ENCODE measurements at regions not wholly inside any gene's neighbourhood (a gene's known extent, or its start where the extent isn't known, plus 50 kb on each side); places are given as distances from the start of the nearest gene placed in this dataset.

- DNase-seq (ENCODE audit: low read depth in 3 of 3) = no peak
These were observed 164.3 kb upstream of the MLN start for GRCh38 chr6:33967966-33968724.

- no peak for DNase-seq (ENCODE audit: low read depth in 3 of 3)
These were observed 163.5 kb upstream of the MLN start for GRCh38 chr6:33967265-33967767.

GRCh38 chr6:33966536-33966935, 162.7 kb upstream of the MLN start:
- DNase-seq (ENCODE audit: low read depth in 3 of 3) = no peak

- no peak for DNase-seq (ENCODE audit: low read depth in 3 of 3)
These were observed 162.0 kb upstream of the MLN start for GRCh38 chr6:33965766-33966165.

- DNase-seq (ENCODE audit: low read depth in 3 of 3) = no peak
These were observed 160.6 kb upstream of the MLN start for GRCh38 chr6:33964387-33964786.

GRCh38 chr6:33963136-33963750, 159.4 kb upstream of the MLN start:
- DNase-seq (ENCODE audit: low read depth in 3 of 3) = no peak

GRCh38 chr6:33962246-33963027, 158.6 kb upstream of the MLN start:
- peak in 1 of 3 donors; percentile 10 for DNase-seq (ENCODE audit: low read depth in 3 of 3)

- DNase-seq (ENCODE audit: low read depth in 3 of 3) = no peak
These were observed 157.9 kb upstream of the MLN start for GRCh38 chr6:33961691-33962090.

- DNase-seq (ENCODE audit: low read depth in 3 of 3) = no peak
These were observed 156.8 kb upstream of the MLN start for GRCh38 chr6:33960345-33961313.

- no peak for DNase-seq (ENCODE audit: low read depth in 3 of 3)
These were observed 156.0 kb upstream of the MLN start for GRCh38 chr6:33959661-33960344.

GRCh38 chr6:33959329-33959651, 155.5 kb upstream of the MLN start:
- DNase-seq (ENCODE audit: low read depth in 3 of 3) = no peak

- DNase-seq (ENCODE audit: low read depth in 3 of 3) = no peak
These were observed 154.9 kb upstream of the MLN start for GRCh38 chr6:33958526-33959328.

GRCh38 chr6:33957892-33958525, 154.2 kb upstream of the MLN start:
- DNase-seq (ENCODE audit: low read depth in 3 of 3) = no peak

GRCh38 chr6:33957131-33957891, 153.5 kb upstream of the MLN start:
- no peak for DNase-seq (ENCODE audit: low read depth in 3 of 3)

GRCh38 chr6:33956206-33956605, 152.4 kb upstream of the MLN start:
- no peak for DNase-seq (ENCODE audit: low read depth in 3 of 3)

GRCh38 chr6:33955566-33955965, 151.8 kb upstream of the MLN start:
- DNase-seq (ENCODE audit: low read depth in 3 of 3) = no peak

- no peak for DNase-seq (ENCODE audit: low read depth in 3 of 3)
These were observed 150.7 kb upstream of the MLN start for GRCh38 chr6:33954453-33954852.

- no peak for DNase-seq (ENCODE audit: low read depth in 3 of 3)
These were observed 149.4 kb upstream of the MLN start for GRCh38 chr6:33953171-33953570.

GRCh38 chr6:33952016-33952415, 148.2 kb upstream of the MLN start:
- no peak for DNase-seq (ENCODE audit: low read depth in 3 of 3)
